Endothelial cell of umbilical vein (primary cell): ENCODE measurements at regions not wholly inside any gene's neighbourhood (a gene's known extent, or its start where the extent isn't known, plus 50 kb on each side); places are given as distances from the start of the nearest gene placed in this dataset.

Experiments used
- EZH2 ChIP-seq: IDR thresholded peaks from 2 replicates; pipeline ENCODE4 v1.6.1; 2012; ENCODE audit warnings: borderline replicate concordance, low read depth, mild to moderate bottlenecking, moderate library complexity, low read length, inconsistent platforms; ENCODE audit not compliant: severe bottlenecking
- FOS ChIP-seq: IDR thresholded peaks from 2 replicates; pipeline ENCODE4 v1.6.1; 2011; ENCODE audit warnings: mild to moderate bottlenecking, low read length, moderate library complexity, borderline replicate concordance; ENCODE audit not compliant: insufficient read depth
- GATA2 ChIP-seq: IDR thresholded peaks from 2 replicates; pipeline ENCODE4 v1.7.0; 2011; ENCODE audit warnings: low read depth, mild to moderate bottlenecking, moderate library complexity, mixed read lengths, low read length; ENCODE audit not compliant: insufficient read length, insufficient read depth
- MYC ChIP-seq: IDR thresholded peaks from one replicate; pipeline ENCODE4 v1.6.1; 2011; ENCODE audit warnings: mild to moderate bottlenecking, low read depth, low read length
- POLR2A ChIP-seq: IDR thresholded peaks from 2 replicates; pipeline ENCODE4 v1.6.1; 2012; ENCODE audit warnings: low read depth, mild to moderate bottlenecking, control low read depth, low read length
- POLR2AphosphoS5 ChIP-seq: IDR thresholded peaks from 2 replicates; pipeline ENCODE4 v1.6.1; 2012; ENCODE audit warnings: low read depth, mild to moderate bottlenecking, control low read depth, low read length, moderate library complexity; ENCODE audit not compliant: insufficient read depth
- TF ChIP-seq, protein P1 (sequence below), 2 donors: IDR thresholded peaks; 1 replicate in 1 of 2; 2 replicates in 1 of 2; pipeline ENCODE4 v1.5.1; 2011; ENCODE audit warnings: low read length in 2 of 2, mild to moderate bottlenecking in 2 of 2, moderate library complexity in 2 of 2, control low read depth in 1 of 2, inconsistent platforms in 1 of 2, low read depth in 1 of 2; ENCODE audit not compliant: insufficient read depth in 1 of 2; ENCODE audit errors: extremely low read depth in 1 of 2
- TF ChIP-seq, protein P2 (sequence below): IDR thresholded peaks from 2 replicates; pipeline ENCODE4 v1.6.1; 2011; ENCODE audit not compliant: insufficient read depth, insufficient read length

DNA sequence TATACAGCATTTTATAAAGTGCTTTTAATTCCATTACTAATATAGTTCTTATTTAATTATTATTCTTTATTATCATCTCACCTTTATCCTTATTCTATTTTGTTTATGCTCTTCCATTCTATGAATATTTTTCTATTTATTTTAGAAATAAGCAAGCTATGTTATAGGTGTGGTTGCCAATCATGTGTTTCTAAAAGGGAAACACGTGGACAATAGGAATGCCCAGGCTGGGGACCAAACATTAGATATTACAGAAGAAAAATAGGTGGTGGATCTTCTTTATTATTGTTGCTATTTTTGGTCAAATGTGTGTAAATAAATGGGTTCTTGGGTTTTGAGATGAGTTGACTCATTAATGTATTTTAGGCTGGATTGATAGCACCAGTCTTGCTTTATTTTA lies 438.3 kb downstream of the RAB38 start:
- TF ChIP-seq, protein P1, sequence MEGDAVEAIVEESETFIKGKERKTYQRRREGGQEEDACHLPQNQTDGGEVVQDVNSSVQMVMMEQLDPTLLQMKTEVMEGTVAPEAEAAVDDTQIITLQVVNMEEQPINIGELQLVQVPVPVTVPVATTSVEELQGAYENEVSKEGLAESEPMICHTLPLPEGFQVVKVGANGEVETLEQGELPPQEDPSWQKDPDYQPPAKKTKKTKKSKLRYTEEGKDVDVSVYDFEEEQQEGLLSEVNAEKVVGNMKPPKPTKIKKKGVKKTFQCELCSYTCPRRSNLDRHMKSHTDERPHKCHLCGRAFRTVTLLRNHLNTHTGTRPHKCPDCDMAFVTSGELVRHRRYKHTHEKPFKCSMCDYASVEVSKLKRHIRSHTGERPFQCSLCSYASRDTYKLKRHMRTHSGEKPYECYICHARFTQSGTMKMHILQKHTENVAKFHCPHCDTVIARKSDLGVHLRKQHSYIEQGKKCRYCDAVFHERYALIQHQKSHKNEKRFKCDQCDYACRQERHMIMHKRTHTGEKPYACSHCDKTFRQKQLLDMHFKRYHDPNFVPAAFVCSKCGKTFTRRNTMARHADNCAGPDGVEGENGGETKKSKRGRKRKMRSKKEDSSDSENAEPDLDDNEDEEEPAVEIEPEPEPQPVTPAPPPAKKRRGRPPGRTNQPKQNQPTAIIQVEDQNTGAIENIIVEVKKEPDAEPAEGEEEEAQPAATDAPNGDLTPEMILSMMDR (IDR thresholded peaks at IDR 0.05; ENCODE audit: extremely low read depth in 1 of 2, insufficient read depth in 1 of 2, low read depth in 1 of 2, low read length in 2 of 2): no peak
- TF ChIP-seq POLR2A: no peak
- TF ChIP-seq, protein P2, sequence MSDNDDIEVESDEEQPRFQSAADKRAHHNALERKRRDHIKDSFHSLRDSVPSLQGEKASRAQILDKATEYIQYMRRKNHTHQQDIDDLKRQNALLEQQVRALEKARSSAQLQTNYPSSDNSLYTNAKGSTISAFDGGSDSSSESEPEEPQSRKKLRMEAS: no peak
- no peak for TF ChIP-seq EZH2
- TF ChIP-seq MYC: no peak
- TF ChIP-seq POLR2AphosphoS5: no peak
- TF ChIP-seq FOS: no peak
- no peak for TF ChIP-seq GATA2
